ENCODE measurements at regions not wholly inside any gene's neighbourhood (a gene's known extent, or its start where the extent isn't known, plus 50 kb on each side); places are given as distances from the start of the nearest gene placed in this dataset.

DNA sequence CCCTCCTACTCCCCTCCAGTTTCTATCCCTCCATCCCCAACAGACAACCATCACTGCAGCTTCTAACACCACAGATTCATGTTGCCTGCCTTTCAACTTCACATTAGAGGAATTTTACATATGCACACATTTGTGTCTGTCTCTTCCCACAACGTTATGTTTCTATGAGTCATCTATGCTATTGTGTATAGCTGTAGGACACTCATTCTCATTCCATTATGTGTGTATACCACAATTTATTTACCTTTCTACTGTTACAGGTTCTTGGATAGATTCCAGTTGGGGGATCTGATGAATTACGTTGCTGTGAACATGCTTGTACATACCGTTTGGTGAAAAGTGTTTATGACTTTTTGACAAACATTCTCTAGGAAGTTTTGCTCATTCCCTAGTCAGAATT lies 58.8 kb upstream of the TRPC3 start:
- Histone ChIP-seq H3K36me3 (ENCODE audit: control insufficient read depth in 4 of 4, insufficient read depth in 4 of 4, low read length in 3 of 4) (no peaks in the 10 kb centered on the region), H3K4me1 (ENCODE audit: control extremely low read depth in 1 of 4, control insufficient read depth in 4 of 4, insufficient read depth in 4 of 4, low read length in 3 of 4) (no peaks in the 10 kb centered on the region), H3K27me3 (replicated peaks in 2 of 5; ENCODE audit: control insufficient read depth in 4 of 5, insufficient read depth in 5 of 5, low read length in 4 of 5) (peaks cover 0 to 3% (median 2%) of the 10 kb centered on the region in 5 experiments), H3K27ac (ENCODE audit: insufficient read depth in 1 of 2, low read depth in 1 of 2, low read length in 2 of 2, poor library complexity in 1 of 2, severe bottlenecking in 2 of 2) (no peak overlapping the region), H3K4me3 (ENCODE audit: control insufficient read depth in 1 of 7, extremely low read depth in 1 of 7, insufficient read depth in 4 of 7, low read depth in 2 of 7, low read length in 6 of 7) (no peak overlapping the region), H3K9me3 (ENCODE audit: control extremely low read depth in 1 of 5, control insufficient read depth in 4 of 5, insufficient read depth in 2 of 5, low read depth in 1 of 5, low read length in 4 of 5) (no peaks in the 10 kb centered on the region)
- POLR2A ChIA-PET: no interaction called here
- WGBS (ENCODE audit: insufficient coverage): 92% methylated on average over 2 of the region's 3 CpGs
- no peak for DNase-seq
- CTCF ChIA-PET: no interaction called here

DNA sequence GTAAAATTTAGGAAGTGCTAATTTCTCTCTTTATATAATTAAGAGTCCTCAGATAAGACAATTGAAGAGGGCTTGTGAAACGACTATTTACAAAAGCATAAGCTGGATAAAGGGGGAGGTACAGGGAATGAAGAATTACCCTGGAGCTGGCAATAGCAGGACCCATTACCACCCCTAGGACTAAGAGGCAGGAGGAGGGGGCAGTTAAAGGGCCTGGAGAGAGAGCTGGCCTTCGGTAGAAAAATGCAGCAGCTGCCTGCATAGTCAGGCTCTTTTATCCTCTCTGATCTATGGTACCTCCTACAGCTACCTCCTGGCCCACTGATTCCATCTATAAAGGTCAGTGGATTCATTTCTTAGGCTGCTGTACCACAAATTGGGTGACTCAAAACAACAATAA lies 57.7 kb upstream of the TRPC3 start:
- Histone ChIP-seq H3K9me3 (ENCODE audit: control extremely low read depth in 1 of 5, control insufficient read depth in 4 of 5, insufficient read depth in 2 of 5, low read depth in 1 of 5, low read length in 4 of 5) (no peaks in the 10 kb centered on the region), H3K27ac (ENCODE audit: insufficient read depth in 1 of 2, low read depth in 1 of 2, low read length in 2 of 2, poor library complexity in 1 of 2, severe bottlenecking in 2 of 2) (no peak overlapping the region), H3K4me1 (ENCODE audit: control extremely low read depth in 1 of 4, control insufficient read depth in 4 of 4, insufficient read depth in 4 of 4, low read length in 3 of 4) (no peaks in the 10 kb centered on the region), H3K4me3 (ENCODE audit: control insufficient read depth in 1 of 7, extremely low read depth in 1 of 7, insufficient read depth in 4 of 7, low read depth in 2 of 7, low read length in 6 of 7) (no peak overlapping the region), H3K36me3 (ENCODE audit: control insufficient read depth in 4 of 4, insufficient read depth in 4 of 4, low read length in 3 of 4) (no peaks in the 10 kb centered on the region), H3K27me3 (replicated peaks in 2 of 5; ENCODE audit: control insufficient read depth in 4 of 5, insufficient read depth in 5 of 5, low read length in 4 of 5) (peaks cover 0 to 3% (median 0%) of the 10 kb centered on the region in 5 experiments)
- 100% methylated on average over 1 of the region's 2 CpGs for WGBS (ENCODE audit: insufficient coverage)
- no peak for DNase-seq
- POLR2A ChIA-PET: no interaction called here
- CTCF ChIA-PET: no interaction called here

DNA sequence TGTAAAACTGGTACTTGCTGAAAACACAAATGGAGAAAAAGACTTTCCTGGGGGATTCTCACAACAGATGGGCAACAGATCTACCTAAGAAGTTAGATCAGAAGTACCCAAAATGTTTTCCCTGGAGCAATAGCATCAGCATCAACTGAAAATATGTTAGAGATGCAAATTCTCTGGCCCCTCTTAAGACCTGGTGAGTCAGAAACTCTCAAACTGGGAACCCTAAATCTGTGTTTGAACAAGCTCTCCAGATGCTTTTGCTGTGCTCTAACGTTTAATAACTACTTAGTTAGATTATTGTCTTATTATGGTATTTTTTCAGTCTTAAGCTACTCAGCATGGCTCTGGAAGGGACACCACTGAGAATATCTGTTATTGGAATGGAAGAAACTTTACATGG lies 55.2 kb upstream of the TRPC3 start:
- H3K27me3 ChIP-seq (replicated peaks in 2 of 5; ENCODE audit: control insufficient read depth in 4 of 5, insufficient read depth in 5 of 5, low read length in 4 of 5): peaks cover 0 to 9% (median 4%) of the 10 kb centered on the region in 5 experiments
- H3K4me3 ChIP-seq (ENCODE audit: control insufficient read depth in 1 of 7, extremely low read depth in 1 of 7, insufficient read depth in 4 of 7, low read depth in 2 of 7, low read length in 6 of 7): no peak overlapping the region
- DNase-seq: no peak
- CTCF ChIA-PET: interaction anchor here (1.0 to 1.2 kb wide), 2 partner anchors 8 to 10 kb away, joined by 3 read pairs; no protein-coding TSS in a partner anchor
- no CpG with 5 or more reads among the region's 1 CpG for WGBS (ENCODE audit: insufficient coverage)
- H3K4me1 ChIP-seq (ENCODE audit: control extremely low read depth in 1 of 4, control insufficient read depth in 4 of 4, insufficient read depth in 4 of 4, low read length in 3 of 4): no peaks in the 10 kb centered on the region
- no peaks in the 10 kb centered on the region for H3K36me3 ChIP-seq (ENCODE audit: control insufficient read depth in 4 of 4, insufficient read depth in 4 of 4, low read length in 3 of 4)
- H3K27ac ChIP-seq (ENCODE audit: insufficient read depth in 1 of 2, low read depth in 1 of 2, low read length in 2 of 2, poor library complexity in 1 of 2, severe bottlenecking in 2 of 2): no peak overlapping the region
- H3K9me3 ChIP-seq (ENCODE audit: control extremely low read depth in 1 of 5, control insufficient read depth in 4 of 5, insufficient read depth in 2 of 5, low read depth in 1 of 5, low read length in 4 of 5): no peaks in the 10 kb centered on the region
- POLR2A ChIA-PET: no interaction called here

DNA sequence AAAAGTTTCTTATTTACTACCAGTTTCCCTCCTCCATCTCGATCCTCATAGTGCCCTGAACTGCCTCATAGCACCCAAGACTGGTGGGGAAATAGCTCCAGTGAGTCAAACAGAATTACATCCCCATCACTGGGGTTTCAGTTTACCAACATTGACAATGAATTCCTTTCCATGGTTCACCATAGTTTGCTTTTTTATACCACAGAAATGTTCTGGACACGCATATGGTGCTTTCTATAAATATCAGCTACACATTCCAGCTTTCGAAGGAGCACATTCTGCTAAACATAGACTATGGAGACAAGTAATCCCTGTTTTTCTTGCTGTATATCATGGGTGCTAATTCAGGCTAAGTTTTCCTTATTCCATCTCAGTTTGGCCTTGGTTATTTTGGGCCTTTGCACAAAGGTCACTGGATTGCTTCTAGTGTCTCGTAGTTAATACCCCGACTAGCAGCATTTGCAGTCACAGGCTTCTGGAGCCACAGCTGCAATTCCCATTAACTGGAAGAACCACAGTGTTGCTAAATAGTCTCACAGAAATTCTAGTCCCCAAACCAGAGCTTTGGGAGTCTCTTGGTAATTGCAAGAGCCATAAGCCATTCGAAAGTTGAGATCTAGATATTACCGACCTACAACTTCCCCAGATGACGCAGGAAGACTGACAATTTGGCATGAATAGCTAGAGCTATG lies 53.4 kb upstream of the TRPC3 start:
- CTCF ChIA-PET: interaction anchor here (1.0 to 2.1 kb wide), 3 partner anchors 29 to 105 kb away, joined by 3 to 5 read pairs (median 3); no protein-coding TSS in a partner anchor
- no peak overlapping the region for H3K27ac ChIP-seq (ENCODE audit: insufficient read depth in 1 of 2, low read depth in 1 of 2, low read length in 2 of 2, poor library complexity in 1 of 2, severe bottlenecking in 2 of 2)
- H3K4me1 ChIP-seq (ENCODE audit: control extremely low read depth in 1 of 4, control insufficient read depth in 4 of 4, insufficient read depth in 4 of 4, low read length in 3 of 4): no peaks in the 10 kb centered on the region
- H3K36me3 ChIP-seq (ENCODE audit: control insufficient read depth in 4 of 4, insufficient read depth in 4 of 4, low read length in 3 of 4): no peaks in the 10 kb centered on the region
- H3K4me3 ChIP-seq (ENCODE audit: control insufficient read depth in 1 of 7, extremely low read depth in 1 of 7, insufficient read depth in 4 of 7, low read depth in 2 of 7, low read length in 6 of 7): no peak overlapping the region
- 100% methylated on average over 7 of the region's 8 CpGs for WGBS (ENCODE audit: insufficient coverage)
- no peak for DNase-seq
- H3K9me3 ChIP-seq (ENCODE audit: control extremely low read depth in 1 of 5, control insufficient read depth in 4 of 5, insufficient read depth in 2 of 5, low read depth in 1 of 5, low read length in 4 of 5): no peaks in the 10 kb centered on the region
- POLR2A ChIA-PET: no interaction called here
- H3K27me3 ChIP-seq (replicated peaks in 2 of 5; ENCODE audit: control insufficient read depth in 4 of 5, insufficient read depth in 5 of 5, low read length in 4 of 5): peaks cover 0 to 15% (median 8%) of the 10 kb centered on the region in 5 experiments

DNA sequence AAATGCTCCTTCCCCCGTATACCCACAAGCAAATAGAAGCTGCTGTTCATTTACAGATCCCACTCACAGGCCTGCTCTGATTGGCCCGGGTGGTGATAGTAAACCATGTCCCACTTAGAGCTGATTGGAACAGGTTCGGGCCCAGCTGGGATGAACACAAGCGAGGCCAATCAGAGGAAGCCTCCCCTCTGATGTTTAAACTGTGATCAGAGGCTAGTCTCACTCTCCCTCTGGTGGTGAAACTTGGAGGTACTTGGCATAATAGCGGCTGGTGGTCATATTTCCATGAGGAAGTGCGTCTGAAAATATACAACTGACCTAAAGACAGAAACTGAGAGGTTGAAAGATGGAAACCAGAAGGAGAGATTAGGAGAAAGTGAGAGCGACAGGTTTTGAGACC lies 51.5 kb upstream of the TRPC3 start:
- H3K27ac ChIP-seq (ENCODE audit: insufficient read depth in 1 of 2, low read depth in 1 of 2, low read length in 2 of 2, poor library complexity in 1 of 2, severe bottlenecking in 2 of 2): no peak overlapping the region
- H3K4me1 ChIP-seq (ENCODE audit: control extremely low read depth in 1 of 4, control insufficient read depth in 4 of 4, insufficient read depth in 4 of 4, low read length in 3 of 4): no peaks in the 10 kb centered on the region
- no peaks in the 10 kb centered on the region for H3K9me3 ChIP-seq (ENCODE audit: control extremely low read depth in 1 of 5, control insufficient read depth in 4 of 5, insufficient read depth in 2 of 5, low read depth in 1 of 5, low read length in 4 of 5)
- ChIA-PET CTCF (interaction anchor here (0.5 to 1.2 kb wide), 3 partner anchors 9 to 962 kb away, joined by 3 to 4 read pairs (median 3); no protein-coding TSS in a partner anchor), POLR2A (no interaction called here)
- peaks cover 0 to 15% (median 8%) of the 10 kb centered on the region in 5 experiments for H3K27me3 ChIP-seq (replicated peaks in 2 of 5; ENCODE audit: control insufficient read depth in 4 of 5, insufficient read depth in 5 of 5, low read length in 4 of 5)
- no peak overlapping the region for H3K4me3 ChIP-seq (ENCODE audit: control insufficient read depth in 1 of 7, extremely low read depth in 1 of 7, insufficient read depth in 4 of 7, low read depth in 2 of 7, low read length in 6 of 7)
- 86% methylated on average over 5 of the region's 7 CpGs for WGBS (ENCODE audit: insufficient coverage)
- DNase-seq: peak; percentile 25 to 60 (median 57)
- H3K36me3 ChIP-seq (ENCODE audit: control insufficient read depth in 4 of 4, insufficient read depth in 4 of 4, low read length in 3 of 4): no peaks in the 10 kb centered on the region

All from common myeloid progenitor, CD34-positive (primary cell).